Testis (tissue), 2 donors: ENCODE measurements at regions not wholly inside any gene's neighbourhood (a gene's known extent, or its start where the extent isn't known, plus 50 kb on each side); places are given as distances from the start of the nearest gene placed in this dataset.

Experiments
- CTCF ChIP-seq, 3 experiments: fragments of 450-650 bp in 2 of 3; fragments of 200-600 bp in 1 of 3; sonication (generic) in 1 of 3; IDR thresholded peaks; one replicate each; pipeline ENCODE4 v1.5.1; 2016 to 2019; ENCODE audit warnings: antibody characterized with exemption in 3 of 3, mild to moderate bottlenecking in 2 of 3, moderate library complexity in 1 of 3
- POLR2A ChIP-seq: fragments of 450-650 bp; IDR thresholded peaks from one replicate; pipeline ENCODE4 v1.6.1; 2017; ENCODE audit warnings: antibody characterized with exemption, mild to moderate bottlenecking, moderate library complexity

- no peak for TF ChIP-seq CTCF (IDR thresholded peaks at IDR 0.05)
- TF ChIP-seq POLR2A = no peak
Observed at GRCh38 chr17:70683936-70684335, 514.6 kb downstream of the KCNJ2 start.
